ENCODE measurements at regions not wholly inside any gene's neighbourhood (a gene's known extent, or its start where the extent isn't known, plus 50 kb on each side); places are given as distances from the start of the nearest gene placed in this dataset.
"Not testable (repeated sequence)": the region's sequence is repeated elsewhere in the genome, so short reads cannot be mapped to it uniquely, and the experiment has no call there.

DNA sequence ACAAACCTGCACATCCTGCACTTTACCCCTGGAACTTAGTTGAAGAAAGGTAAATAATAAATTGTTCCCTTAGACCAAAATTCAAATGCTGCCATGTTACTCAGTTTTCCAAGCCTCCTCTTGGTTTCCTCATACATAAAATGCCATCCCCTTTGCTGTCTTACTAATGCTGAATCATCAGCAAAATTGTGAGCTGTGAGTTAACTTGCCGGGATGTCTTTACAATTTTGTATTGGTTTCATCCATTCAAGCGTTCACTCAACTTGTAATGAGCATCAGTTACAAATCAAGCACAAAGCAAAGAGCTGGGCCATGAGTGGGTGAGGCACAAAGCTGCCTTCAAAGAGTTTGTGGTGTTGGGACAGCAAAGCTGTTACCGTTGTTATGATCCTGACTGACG is 395.8 kb upstream of the ZMIZ1 start:
- DNase-seq (ENCODE audit: low read depth) = no peak
- in situ Hi-C loops (cut with HindIII; ENCODE audit: low sequenced_read_pairs) = no loop called here
- TF ChIP-seq, protein P1, sequence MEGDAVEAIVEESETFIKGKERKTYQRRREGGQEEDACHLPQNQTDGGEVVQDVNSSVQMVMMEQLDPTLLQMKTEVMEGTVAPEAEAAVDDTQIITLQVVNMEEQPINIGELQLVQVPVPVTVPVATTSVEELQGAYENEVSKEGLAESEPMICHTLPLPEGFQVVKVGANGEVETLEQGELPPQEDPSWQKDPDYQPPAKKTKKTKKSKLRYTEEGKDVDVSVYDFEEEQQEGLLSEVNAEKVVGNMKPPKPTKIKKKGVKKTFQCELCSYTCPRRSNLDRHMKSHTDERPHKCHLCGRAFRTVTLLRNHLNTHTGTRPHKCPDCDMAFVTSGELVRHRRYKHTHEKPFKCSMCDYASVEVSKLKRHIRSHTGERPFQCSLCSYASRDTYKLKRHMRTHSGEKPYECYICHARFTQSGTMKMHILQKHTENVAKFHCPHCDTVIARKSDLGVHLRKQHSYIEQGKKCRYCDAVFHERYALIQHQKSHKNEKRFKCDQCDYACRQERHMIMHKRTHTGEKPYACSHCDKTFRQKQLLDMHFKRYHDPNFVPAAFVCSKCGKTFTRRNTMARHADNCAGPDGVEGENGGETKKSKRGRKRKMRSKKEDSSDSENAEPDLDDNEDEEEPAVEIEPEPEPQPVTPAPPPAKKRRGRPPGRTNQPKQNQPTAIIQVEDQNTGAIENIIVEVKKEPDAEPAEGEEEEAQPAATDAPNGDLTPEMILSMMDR (IDR thresholded peaks at IDR 0.05; ENCODE audit: low read depth, low read length, missing control alignments) = no peak
- no peak overlapping the region for H3K4me3 ChIP-seq (ENCODE audit: low read depth, low read length)

- H3K4me3 ChIP-seq (ENCODE audit: low read depth, low read length); in situ Hi-C loops (cut with HindIII; ENCODE audit: low sequenced_read_pairs); DNase-seq (ENCODE audit: low read depth): not testable (repeated sequence)
These were observed 387.6 kb upstream of the ZMIZ1 start for GRCh38 chr10:78681141-78681540.

DNA sequence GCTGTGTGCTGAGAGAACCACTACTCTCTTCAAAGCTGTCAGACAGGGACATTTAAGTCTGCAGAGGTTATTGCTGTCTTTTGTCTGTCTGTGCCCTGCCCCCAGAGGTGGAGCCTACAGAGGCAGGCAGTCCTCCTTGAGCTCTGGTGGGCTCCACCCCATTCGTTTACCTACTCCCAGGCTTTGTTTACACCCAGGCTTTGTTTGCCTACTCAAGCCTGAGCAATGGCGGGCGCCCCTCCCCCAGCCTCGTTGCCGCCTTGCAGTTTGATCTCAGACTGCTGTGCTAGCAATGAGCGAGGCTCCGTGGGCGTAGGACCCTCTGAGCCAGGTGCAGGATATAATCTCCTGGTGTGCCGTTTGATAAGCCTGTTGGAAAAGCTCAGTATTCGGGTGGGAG is 386.8 kb upstream of the ZMIZ1 start:
- H3K4me3 ChIP-seq (ENCODE audit: low read depth, low read length); DNase-seq (ENCODE audit: low read depth); in situ Hi-C loops (cut with HindIII; ENCODE audit: low sequenced_read_pairs): not testable (repeated sequence)

DNA sequence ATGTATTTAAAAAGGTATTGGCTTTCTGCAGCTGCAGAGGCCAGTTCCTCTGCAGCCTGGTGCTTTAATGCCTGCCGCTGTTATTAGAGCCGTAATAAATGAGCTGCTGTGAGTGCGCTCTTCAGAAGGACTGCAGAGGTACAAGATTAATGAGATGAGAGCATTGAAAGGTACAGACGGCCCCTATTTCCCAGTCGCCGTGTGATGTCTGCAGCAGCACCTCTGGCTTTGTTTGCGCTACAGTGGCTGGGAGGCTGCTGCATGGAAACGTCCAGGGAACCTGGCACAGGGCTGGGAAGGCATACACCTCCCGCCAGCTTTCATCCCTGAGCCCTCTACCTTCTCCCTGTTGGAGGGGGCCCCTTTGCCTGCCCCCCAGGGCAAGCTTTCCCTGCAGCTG is 383.8 kb upstream of the ZMIZ1 start:
- in situ Hi-C loops (cut with HindIII; ENCODE audit: low sequenced_read_pairs) = no loop called here
- TF ChIP-seq, protein P1 (IDR thresholded peaks at IDR 0.05; ENCODE audit: low read depth, low read length, missing control alignments) = no peak
- no peak overlapping the region for H3K4me3 ChIP-seq (ENCODE audit: low read depth, low read length)
- no peak for DNase-seq (ENCODE audit: low read depth)

GRCh38 chr10:78685466-78686103 is 383.2 kb upstream of the ZMIZ1 start:
- in situ Hi-C loops (cut with HindIII; ENCODE audit: low sequenced_read_pairs) = no loop called here
- H3K4me3 ChIP-seq (ENCODE audit: low read depth, low read length) = no peak overlapping the region
- TF ChIP-seq, protein P1 (IDR thresholded peaks at IDR 0.05; ENCODE audit: low read depth, low read length, missing control alignments) = no peak
- DNase-seq (ENCODE audit: low read depth) = no peak

DNA sequence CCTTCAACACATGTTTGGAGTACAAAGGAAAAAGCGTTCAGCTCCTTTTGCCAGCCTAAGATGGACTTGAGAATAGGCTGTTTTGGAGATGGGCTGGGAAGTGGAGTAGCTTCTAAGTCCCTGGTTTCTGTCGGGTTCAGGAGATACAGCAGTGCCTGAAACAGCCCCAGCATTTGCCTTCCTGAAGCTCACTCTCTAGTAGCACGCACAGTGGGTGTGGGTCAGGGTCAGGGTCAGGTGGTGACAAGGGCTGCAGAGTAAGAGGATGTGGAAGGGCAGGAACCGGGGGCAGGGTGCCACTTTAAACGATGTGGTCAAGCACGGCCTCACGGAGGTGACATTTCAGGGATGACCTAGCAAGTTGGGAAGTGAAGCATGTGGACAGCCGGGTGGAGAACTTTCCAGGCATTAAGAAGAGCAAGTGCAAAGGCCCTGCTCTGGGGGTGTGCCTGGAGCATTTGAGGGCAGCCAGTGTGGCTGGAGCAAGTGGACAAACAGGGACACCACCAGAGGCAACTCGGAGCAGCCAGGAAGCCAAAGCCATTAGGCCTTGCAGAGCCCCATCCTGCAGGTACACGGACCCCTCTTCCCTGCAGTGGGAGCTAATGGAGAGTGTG is 382.2 kb upstream of the ZMIZ1 start:
- in situ Hi-C loops (cut with HindIII; ENCODE audit: low sequenced_read_pairs) = no loop called here
- no peak overlapping the region for H3K4me3 ChIP-seq (ENCODE audit: low read depth, low read length)
- TF ChIP-seq, protein P1 (IDR thresholded peaks at IDR 0.05; ENCODE audit: low read depth, low read length, missing control alignments) = no peak
- DNase-seq (ENCODE audit: low read depth) = no peak

- in situ Hi-C loops (cut with HindIII; ENCODE audit: low sequenced_read_pairs) = no loop called here
- no peak for DNase-seq (ENCODE audit: low read depth)
- TF ChIP-seq, protein P1 (IDR thresholded peaks at IDR 0.05; ENCODE audit: low read depth, low read length, missing control alignments) = no peak
- H3K4me3 ChIP-seq (ENCODE audit: low read depth, low read length) = no peak overlapping the region
These were observed 381.1 kb upstream of the ZMIZ1 start for GRCh38 chr10:78687626-78688025.
